Umbilical cord (tissue), 1 donor: ENCODE measurements at regions not wholly inside any gene's neighbourhood (a gene's known extent, or its start where the extent isn't known, plus 50 kb on each side); places are given as distances from the start of the nearest gene placed in this dataset.

Experiments used
- DNase-seq: peaks from one replicate; pipeline ENCODE4 v3.0.0-alpha.2; 2015; ENCODE audit warnings: low spot score

GRCh38 chr3:87423336-87423735 is 147.0 kb upstream of the POU1F1 start:
- no peak for DNase-seq

DNA sequence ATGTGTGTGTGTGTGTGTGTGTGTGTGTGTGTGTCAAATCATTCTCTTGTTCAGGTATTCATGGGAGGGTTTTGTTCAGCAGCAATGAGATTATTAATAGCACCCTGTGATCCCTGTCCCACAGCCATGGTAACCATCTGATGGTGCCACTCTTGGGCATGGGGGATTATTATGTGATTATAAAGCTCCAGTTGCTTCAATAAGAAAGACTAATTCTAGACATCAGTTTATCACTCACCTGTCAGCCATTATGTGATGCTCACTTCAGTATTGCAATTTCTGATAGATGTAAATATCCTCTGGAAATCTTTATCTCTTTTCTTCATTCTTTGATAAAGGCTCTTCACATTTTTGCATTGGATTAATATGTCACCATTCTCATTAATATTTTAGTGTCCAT is 145.9 kb upstream of the POU1F1 start:
- no peak for DNase-seq

GRCh38 chr3:87420171-87420570 is 143.8 kb upstream of the POU1F1 start:
- DNase-seq, result no peak

DNA sequence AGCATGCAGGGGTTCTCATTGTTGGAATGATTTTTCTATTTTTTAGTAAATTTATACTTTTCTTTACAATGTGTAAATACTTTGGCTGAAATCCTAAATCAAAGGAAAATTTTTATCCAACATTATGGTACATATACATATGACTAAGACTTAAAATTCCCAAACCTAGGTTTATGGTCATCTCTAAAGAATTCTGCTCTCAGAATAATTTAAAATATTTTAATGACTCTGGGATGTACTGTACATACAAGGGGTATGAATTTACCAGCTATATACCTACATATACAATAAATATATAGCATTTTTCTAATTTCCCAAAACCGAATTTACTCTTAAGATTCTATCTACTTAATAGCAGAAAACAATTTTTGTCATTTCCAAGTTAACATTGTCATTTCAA is 137.9 kb upstream of the POU1F1 start:
- DNase-seq, result no peak

DNA sequence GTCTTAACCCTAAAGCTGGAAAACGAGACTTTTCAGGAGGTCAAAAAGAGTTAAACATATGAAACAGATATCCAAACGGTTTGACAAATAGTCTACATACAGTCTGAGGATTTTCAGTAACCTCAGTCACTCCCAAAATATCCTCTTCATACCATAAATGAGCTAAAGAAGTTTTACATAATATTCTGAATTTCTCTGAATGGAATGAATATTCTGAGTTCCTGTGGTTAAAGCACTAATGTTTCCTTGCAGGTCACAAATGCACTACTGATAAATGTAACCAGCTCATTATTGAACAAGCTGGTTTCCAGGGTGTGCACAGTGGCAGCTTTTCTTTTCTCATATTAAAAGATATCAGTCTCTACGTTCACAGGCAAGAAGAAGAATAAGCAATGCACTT is 137.4 kb upstream of the POU1F1 start:
- DNase-seq, result no peak

GRCh38 chr3:87410110-87410509 is 133.7 kb upstream of the POU1F1 start:
- DNase-seq, result no peak

DNA sequence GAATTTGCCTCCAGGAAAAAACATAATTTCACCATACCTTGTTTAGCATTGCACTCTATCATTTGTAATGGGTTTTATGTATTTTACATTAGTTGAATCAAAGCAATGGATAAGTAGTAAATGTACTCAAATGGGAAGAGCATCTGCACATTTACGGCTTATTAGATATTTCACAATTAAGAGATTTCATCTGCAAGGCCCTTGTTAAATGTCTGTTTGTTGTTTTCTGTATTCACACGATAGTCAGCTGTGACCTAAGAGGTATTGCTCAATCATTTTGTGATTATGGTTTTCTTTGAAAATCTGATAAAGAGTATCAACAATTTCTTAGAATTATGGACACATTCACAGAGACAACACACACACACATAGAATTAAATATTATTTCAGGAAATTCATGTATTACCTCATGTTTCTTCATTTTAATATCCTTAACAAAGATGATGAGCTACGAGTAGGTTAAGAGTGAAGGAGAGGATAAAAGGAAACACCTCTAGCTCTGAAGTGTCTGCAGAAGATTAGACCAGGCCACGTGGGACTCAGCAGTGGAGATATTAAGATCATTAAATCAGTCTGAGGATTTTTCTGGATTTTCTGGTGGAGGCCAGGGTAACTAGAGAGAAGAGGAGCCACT is 121.9 kb upstream of the POU1F1 start:
- DNase-seq, result no peak

DNA sequence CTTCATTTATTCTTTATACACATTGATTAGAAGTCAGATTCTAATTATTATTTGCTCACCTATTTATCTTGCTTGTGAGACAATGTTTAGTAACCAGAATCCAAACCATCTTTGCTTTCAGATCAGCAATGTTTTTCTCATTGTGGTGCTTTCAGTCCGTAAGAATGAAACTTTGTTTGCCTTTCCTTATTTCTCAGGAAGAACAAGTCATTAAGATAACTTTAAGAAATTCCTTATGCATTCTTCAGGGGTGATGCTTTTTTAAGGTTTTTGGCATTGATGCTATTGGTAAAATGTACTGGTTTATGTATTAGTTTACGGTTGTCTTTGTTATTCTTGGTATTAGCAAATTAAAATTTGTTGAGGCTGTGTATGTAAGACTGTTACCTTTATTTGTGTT is 120.8 kb upstream of the POU1F1 start:
- DNase-seq, result no peak

- no peak for DNase-seq
Measured at GRCh38 chr3:87390821-87391220, 114.4 kb upstream of the POU1F1 start.

- no peak for DNase-seq
Measured at GRCh38 chr3:87390353-87390752, 114.0 kb upstream of the POU1F1 start.

- no peak for DNase-seq
Measured at GRCh38 chr3:87375231-87375682, 98.9 kb upstream of the POU1F1 start.

DNA sequence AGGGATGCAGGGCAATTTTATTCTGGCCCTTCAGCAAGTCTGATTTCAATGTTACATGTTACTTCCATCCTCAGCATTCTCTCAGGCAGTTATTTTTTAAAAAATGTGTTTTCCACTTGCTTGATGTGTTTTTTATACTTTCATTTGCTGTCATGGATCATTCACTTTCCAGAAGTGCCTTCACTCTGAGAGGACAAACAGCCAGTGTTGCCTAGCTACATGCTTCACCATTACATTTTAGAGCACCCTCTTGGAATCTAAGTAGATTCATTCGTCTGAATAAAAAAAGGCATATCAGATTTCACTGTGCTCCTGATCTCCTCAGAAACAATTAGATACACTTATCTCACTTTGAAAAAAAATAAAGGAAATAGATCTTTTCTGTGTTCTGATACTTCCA is 93.6 kb upstream of the POU1F1 start:
- no peak for DNase-seq

- DNase-seq, result no peak
Measured at GRCh38 chr3:87367736-87368135, 91.4 kb upstream of the POU1F1 start.

DNA sequence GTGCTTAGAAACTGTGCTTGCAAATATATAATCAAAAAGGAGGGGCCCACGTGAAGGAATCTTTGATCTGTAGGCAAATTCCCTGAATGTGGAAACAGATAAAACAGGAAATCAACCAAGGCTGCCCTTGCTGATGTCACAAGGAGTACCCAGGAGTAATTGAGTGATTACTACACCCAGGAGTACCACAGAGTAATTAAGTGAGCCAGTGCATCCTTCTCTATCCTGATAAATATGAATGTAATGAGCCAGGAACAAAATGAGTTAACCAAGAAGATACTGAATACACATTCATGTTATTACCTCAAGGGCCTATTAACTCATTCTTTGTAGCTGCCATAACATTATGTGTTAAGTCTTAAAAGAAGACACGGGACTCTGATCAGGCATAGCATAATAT is 87.3 kb upstream of the POU1F1 start:
- DNase-seq, result no peak

GRCh38 chr3:87361956-87362355 is 85.6 kb upstream of the POU1F1 start:
- DNase-seq, result no peak

- peak; percentile 11 for DNase-seq
Measured at GRCh38 chr3:87361271-87361670, 84.9 kb upstream of the POU1F1 start.

DNA sequence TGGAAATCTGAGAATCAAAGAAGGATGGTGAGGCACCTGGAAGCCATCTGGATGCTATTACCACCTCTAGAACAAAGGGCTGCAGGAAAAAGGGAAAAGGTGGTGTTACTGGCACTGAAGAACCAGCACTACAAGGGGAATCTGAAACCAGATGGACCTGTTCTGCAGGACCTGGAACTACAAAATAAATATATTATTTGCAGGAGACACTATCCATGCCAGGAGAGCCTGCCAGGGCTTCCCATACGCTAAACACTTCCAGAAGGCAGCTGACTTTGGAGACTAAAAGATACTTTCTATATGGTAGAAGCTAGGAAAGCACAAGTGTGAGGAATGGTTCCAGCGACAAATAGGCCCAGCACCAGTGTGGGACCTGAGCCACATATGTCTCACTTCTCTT is 83.4 kb upstream of the POU1F1 start:
- DNase-seq, result no peak

DNA sequence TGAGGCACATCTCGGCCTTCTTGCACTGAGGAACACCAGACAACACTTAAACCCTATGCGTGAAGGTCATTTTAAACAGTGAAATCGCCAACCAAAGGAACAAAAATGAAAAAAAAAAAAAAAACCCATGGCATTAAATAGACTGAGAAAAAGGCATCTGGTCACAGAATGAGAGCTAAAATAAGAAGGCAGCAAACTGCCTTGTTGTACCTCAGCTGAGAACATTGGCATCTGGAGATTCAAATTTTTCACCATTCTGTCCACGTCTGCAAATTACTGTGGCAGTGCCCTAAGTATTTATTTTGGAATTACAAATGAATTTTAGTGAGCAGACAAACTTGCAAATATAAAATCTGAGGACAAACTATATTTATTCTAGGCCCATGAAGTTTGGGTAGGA is 82.6 kb upstream of the POU1F1 start:
- no peak for DNase-seq

GRCh38 chr3:87358066-87358465 is 81.7 kb upstream of the POU1F1 start:
- DNase-seq, result no peak

DNA sequence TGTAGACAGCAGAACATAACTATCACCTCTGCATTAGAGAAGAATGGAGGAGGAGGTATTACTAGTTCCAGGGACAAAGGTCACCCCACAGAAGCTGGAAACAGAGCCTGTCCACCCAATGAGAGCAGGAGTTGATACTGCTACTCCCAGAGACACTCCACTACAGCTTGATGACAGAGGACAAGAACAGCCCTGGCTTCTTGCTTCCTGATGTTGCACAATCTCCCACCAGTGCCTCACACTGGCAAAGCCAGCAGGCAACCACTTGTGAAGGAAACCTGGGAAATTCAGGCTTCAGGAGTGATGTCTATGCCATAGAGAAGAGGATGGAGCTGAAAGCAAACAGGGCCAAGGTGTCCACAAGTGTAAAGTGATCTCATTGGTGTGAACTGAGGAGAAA is 78.0 kb upstream of the POU1F1 start:
- DNase-seq, result no peak

DNA sequence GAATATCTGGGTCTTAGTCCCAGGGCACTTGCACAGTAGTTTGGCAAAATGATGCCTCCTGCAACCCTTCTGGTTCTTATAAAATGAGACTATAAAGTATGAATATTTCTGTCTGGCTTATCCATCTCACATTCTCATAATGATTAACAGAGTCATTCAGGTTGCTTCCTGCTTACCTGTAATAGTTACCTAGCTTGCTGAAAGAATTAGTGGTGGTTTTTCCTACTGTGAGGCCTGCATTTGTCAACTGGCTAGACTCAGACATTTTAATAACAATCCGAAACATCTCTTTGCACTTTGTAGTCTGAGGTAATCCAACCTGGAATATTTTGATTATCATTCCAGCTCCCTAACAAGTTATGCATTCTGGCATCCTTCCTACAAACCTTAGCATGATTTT is 75.6 kb upstream of the POU1F1 start:
- no peak for DNase-seq

GRCh38 chr3:87350367-87351199 is 74.2 kb upstream of the POU1F1 start:
- DNase-seq, result peak; percentile 41

DNA sequence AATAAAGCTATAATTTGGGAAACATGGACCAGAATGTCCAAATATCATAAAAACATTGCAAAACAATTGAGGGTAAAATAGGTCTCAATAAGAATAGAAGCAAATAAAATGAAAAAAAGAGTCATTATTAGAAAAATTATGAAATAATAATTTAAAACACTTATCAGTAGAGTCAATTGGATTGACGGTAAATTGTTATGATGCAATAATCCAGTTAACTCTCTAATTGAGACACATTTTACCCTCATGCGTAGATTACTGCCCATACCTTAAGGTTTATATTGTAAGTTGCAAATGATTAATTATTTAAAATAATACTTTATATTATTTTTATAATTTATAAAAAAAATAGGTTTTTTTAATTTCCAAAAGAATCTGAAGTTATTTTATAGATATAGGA is 73.4 kb upstream of the POU1F1 start:
- DNase-seq, result no peak
